ENCODE measurements at regions not wholly inside any gene's neighbourhood (a gene's known extent, or its start where the extent isn't known, plus 50 kb on each side); places are given as distances from the start of the nearest gene placed in this dataset.

DNA sequence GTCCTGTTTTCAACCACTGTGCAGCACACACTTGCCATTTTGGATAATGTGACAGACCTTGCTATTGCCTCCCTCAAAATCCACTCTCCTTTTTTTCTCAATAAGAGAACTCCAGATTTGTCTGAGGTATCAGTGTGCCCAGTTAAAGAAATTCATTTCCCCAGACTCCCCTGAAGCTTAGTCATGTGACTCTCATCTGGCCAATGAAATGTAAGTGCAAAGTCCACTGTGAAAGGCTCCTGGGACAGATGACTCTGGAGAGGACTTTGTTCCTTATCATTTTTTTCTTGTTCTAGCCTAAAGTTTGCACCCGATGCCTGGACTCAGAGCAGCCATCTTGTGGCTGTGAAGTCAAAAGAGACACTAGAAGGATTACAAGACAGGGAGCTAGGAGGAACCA, 268.6 kb upstream of the LRTM1 start:
- DNase-seq, result no peak

DNA sequence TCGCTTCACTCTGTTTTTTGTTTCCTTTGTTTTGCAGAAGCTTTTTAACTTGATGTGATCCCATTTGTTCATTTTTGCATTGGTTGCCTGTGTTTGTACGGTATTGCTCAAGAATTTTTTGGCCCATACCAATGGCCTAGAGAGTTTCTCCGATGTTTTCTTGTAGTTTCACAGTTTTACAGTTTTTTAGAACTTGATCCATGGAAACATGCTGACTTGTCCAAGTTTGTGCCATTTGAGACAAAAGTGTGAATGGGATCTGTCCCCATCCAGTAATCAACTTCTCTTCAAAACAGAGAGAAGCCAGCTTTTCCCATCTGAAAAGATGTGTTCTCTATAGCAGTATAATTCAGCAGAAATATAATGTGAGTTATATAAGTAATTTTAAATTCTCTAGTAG, 266.5 kb upstream of the LRTM1 start:
- Histone ChIP-seq H3K4me3 (no peak overlapping the region), H3K4me1 (no peaks in the 10 kb centered on the region), H3K27me3 (no peaks in the 10 kb centered on the region), H3K9me3 (no peaks in the 10 kb centered on the region), H3K36me3 (no peaks in the 10 kb centered on the region), H3K27ac (no peak overlapping the region)
- WGBS, 2 donors, result 83 to 90% methylated on average over 3 of the region's 3 CpGs
- intact Hi-C loops (cut with DNase I), result no loop called here
- DNase-seq, result no peak
- TF ChIP-seq, protein P1, sequence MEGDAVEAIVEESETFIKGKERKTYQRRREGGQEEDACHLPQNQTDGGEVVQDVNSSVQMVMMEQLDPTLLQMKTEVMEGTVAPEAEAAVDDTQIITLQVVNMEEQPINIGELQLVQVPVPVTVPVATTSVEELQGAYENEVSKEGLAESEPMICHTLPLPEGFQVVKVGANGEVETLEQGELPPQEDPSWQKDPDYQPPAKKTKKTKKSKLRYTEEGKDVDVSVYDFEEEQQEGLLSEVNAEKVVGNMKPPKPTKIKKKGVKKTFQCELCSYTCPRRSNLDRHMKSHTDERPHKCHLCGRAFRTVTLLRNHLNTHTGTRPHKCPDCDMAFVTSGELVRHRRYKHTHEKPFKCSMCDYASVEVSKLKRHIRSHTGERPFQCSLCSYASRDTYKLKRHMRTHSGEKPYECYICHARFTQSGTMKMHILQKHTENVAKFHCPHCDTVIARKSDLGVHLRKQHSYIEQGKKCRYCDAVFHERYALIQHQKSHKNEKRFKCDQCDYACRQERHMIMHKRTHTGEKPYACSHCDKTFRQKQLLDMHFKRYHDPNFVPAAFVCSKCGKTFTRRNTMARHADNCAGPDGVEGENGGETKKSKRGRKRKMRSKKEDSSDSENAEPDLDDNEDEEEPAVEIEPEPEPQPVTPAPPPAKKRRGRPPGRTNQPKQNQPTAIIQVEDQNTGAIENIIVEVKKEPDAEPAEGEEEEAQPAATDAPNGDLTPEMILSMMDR (IDR thresholded peaks at IDR 0.05), result no peak
- no peak for TF ChIP-seq POLR2A (IDR thresholded peaks at IDR 0.05)

More for the DNA sequence above, 268.6 kb upstream of the LRTM1 start:
- intact Hi-C loops (cut with DNase I), result no loop called here
- no peak overlapping the region for H3K4me3 ChIP-seq
- 67% methylated on average over 1 of the region's 1 CpG; no CpG with 5 or more reads in 1 of the 2 donors for WGBS, 2 donors
- no peaks in the 10 kb centered on the region for H3K27me3 ChIP-seq
- no peaks in the 10 kb centered on the region for H3K36me3 ChIP-seq
- H3K27ac ChIP-seq, result no peak overlapping the region
- no peak for TF ChIP-seq POLR2A (IDR thresholded peaks at IDR 0.05)
- TF ChIP-seq, protein P1 (IDR thresholded peaks at IDR 0.05), result no peak
- no peaks in the 10 kb centered on the region for H3K9me3 ChIP-seq
- no peaks in the 10 kb centered on the region for H3K4me1 ChIP-seq

DNA sequence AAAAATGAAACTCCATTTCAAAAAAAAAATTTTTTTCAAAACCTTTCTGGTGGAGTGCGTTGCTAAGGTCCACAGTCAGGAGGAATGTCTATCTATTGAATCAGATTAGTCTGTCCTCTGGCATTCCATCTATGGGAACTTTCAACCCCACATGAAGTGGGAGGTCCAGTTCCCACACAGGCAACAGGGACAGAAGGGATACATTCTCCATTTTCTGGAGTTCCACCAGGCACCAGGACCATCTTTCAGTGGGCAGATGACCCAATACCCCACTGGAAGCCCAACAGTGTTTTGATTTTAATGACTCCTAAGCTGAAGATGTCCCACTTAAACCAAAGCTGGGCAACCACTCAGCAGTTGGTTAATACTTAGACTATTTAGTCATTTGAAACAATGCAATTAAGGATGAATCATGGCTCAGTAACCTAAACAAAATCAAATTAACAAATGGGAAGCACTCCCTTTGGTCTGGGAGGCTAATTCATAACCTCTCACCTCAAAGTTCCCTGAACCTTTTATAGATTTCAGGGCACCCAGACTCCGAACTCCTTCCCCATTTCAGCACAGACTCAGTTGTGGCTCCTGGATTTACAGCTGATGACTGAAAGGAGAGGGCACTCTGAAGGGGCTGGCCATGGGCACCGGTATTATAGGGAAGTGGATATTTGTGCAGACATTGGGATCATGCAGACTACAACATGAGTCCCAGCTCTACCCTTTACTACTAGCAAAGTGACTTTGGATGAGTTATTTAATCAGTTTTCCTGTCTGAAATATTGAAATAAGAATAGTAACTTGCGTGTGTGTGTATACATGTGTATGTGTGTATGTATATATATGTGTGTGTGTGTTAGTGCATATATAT, 264.3 kb upstream of the LRTM1 start:
- TF ChIP-seq POLR2A (IDR thresholded peaks at IDR 0.05), result no peak
- TF ChIP-seq, protein P1 (IDR thresholded peaks at IDR 0.05), result no peak
- intact Hi-C loops (cut with DNase I), result no loop called here
- Histone ChIP-seq H3K9me3 (no peaks in the 10 kb centered on the region), H3K27me3 (no peaks in the 10 kb centered on the region), H3K4me1 (no peaks in the 10 kb centered on the region), H3K4me3 (no peak overlapping the region), H3K36me3 (no peaks in the 10 kb centered on the region), H3K27ac (peak overlapping the region in 1 of 4 donors; percentile 28)
- 77 to 79% methylated on average over 4 of the region's 4 CpGs for WGBS, 2 donors
- no peak for DNase-seq

DNA sequence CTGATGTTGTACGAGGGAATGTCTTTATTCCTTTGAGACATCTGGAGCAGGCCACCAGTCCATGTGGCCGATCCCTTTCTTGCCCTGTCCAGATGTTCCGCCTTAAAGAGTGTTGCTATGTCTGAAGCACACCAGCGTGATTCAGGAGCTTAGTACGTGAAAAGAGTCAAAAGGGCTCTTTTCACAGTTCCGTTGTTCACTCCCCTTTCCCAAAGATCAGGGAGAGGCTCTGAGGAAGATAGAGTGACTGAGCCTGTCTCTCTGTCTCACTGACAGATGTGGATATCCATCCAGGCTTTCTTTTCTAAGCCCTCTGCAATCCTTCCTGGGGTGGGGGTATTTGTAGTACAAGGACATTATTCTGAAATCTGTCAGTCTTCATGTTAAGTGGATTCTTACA, 262.5 kb upstream of the LRTM1 start:
- intact Hi-C loops (cut with DNase I), result no loop called here
- no peaks in the 10 kb centered on the region for H3K9me3 ChIP-seq
- 52 to 64% methylated on average over 4 to 6 of the region's 6 CpGs for WGBS, 2 donors

DNA sequence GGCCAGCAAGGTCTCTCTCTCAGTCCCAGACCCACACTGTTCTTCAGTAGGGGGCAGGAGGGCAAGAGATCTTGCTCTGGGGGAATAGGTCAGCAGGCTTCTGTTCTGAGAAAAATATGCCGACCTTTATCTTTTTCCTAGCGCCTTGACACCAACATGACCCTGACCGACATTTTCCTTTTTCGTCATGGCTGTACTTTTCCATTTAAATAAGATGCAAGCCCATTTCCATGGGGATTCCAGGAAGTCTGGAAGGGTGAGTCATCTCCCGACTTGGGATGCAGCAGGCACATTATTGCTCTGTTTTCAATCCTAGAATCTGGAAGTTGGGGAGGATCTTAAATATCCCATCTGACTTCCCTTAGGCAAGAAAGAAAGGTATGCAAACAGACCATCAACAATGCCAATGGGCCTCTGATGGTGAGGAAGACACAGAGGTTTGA, 261.5 kb upstream of the LRTM1 start:
- no peak for DNase-seq
- 50 to 72% methylated on average over 3 to 5 of the region's 5 CpGs for WGBS, 2 donors
- Histone ChIP-seq H3K36me3 (no peaks in the 10 kb centered on the region), H3K9me3 (no peaks in the 10 kb centered on the region), H3K27me3 (no peaks in the 10 kb centered on the region), H3K4me3 (no peak overlapping the region), H3K4me1 (no peaks in the 10 kb centered on the region), H3K27ac (no peak overlapping the region)
- TF ChIP-seq POLR2A (IDR thresholded peaks at IDR 0.05), result no peak
- TF ChIP-seq, protein P1 (IDR thresholded peaks at IDR 0.05), result no peak
- intact Hi-C loops (cut with DNase I), result no loop called here

More for the DNA sequence above, 262.5 kb upstream of the LRTM1 start:
- H3K27me3 ChIP-seq, result no peaks in the 10 kb centered on the region
- no peaks in the 10 kb centered on the region for H3K36me3 ChIP-seq
- no peak overlapping the region for H3K4me3 ChIP-seq
- TF ChIP-seq, protein P1 (IDR thresholded peaks at IDR 0.05), result no peak
- TF ChIP-seq POLR2A (IDR thresholded peaks at IDR 0.05), result no peak
- no peaks in the 10 kb centered on the region for H3K4me1 ChIP-seq
- peak overlapping the region in 1 of 4 donors; percentile 17 for H3K27ac ChIP-seq
- DNase-seq, result no peak
